HG02981 (cell line): ENCODE measurements at regions not wholly inside any gene's neighbourhood (a gene's known extent, or its start where the extent isn't known, plus 50 kb on each side); places are given as distances from the start of the nearest gene placed in this dataset.
"Not testable (repeated sequence)": the region's sequence is repeated elsewhere in the genome, so short reads cannot be mapped to it uniquely, and the experiment has no call there.

Experiments used
- ATAC-seq: cut with Tn5 transposase; IDR thresholded peaks from one replicate; pipeline ENCODE4 v1.9.1; 2021; ENCODE audit warnings: mild to moderate bottlenecking, moderate library complexity; ENCODE audit not compliant: unreplicated experiment

DNA sequence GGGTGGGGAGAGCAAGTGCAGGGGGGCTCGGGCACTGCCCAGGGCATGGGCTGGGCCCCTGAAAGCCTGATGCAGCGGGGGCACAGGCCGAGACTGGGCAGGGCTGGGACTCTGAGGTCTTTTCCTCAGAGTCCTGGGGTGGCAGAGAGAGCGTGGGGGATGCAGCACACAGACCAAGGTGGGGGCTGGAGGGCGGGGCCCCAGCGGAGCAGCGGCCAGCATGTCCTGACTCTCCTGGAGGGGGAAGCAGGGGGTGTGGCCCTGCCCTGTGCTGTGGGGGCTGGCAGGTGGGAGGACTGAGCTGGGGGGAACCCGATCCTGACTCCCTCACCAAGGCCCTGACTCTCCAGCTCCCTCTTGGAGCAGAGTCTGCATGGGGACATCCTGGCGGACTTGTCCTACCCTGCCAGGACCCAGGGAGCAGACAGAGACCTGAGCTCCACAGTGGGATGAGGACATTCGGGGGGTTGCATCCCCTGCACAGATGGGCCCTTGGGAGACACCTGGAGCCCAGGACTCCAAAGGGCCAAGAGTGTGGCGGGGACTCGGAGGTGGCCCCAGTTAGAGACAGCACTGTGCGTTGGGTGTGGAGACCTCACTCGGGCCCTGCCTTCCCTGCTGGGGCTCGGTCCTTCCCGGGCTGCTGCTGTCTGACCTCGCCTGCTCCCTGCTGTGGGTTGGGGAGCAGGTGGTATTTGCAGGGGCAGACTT is 326.1 kb downstream of the TMEM121 start:
- ATAC-seq: no peak

GRCh38 chr14:105853089-105853906 is 326.9 kb downstream of the TMEM121 start:
- ATAC-seq: no peak

DNA sequence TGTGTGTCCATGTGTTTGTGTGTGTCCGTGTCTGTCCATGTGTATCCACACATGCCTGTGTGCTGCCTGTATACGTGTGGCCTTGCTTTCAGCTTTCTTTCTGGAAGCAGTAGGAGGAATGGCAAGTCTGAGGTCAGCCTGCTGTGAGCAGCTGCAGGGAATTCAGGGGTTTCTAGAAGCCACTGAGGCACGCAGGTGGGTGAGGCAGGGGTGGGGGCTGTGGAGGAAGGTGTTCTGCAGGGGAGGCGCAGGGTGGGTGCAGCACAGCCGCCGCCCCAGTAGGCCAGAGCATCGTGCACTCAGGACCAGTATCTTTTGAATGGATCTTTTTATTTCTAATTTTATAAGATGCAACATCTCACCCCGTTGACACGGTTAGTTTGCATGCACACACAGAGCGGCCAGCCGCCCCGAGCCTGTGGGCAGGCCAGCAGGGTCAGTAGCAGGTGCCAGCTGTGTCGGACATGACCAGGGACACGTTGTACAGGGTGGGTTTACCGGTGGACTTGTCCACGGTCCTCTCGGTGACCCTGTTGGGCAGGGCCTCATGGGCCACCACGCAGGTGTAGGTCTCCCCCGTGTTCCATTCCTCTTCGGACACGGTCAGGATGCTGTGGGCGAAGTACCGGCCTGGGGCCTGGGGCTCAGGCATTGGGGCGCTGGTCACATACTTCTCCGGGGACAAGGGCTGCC is 327.7 kb downstream of the TMEM121 start:
- no peak for ATAC-seq

GRCh38 chr14:105854600-105855245 is 328.3 kb downstream of the TMEM121 start:
- ATAC-seq: no peak

DNA sequence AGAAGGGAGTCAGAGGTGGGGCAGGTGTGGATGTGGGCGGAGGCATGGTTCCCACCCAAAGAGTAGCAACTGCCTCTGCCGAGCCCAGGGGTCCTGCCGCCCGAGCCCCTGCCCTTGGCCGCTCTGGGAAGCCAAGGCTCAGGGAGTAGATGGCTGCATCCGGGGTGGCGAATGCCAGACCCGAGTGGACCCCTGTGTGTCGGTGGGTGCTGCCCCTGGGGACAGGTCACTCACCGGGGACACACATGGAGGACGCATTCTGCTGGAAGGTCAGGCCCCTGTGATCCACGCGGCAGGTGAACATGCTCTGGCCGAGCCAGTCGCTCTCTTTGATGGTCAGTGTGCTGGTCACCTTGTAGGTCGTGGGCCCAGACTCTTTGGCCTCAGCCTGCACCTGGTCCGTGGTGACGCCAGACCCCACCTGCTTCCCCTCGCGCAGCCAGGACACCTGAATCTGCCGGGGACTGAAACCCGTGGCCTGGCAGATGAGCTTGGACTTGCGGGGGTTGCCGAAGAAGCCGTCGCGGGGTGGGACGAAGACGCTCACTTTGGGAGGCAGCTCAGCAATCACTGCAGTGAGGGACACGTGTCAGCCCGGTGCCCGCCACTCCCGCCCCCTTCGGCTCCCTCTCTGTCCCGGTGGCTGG is 329.0 kb downstream of the TMEM121 start:
- ATAC-seq: no peak

DNA sequence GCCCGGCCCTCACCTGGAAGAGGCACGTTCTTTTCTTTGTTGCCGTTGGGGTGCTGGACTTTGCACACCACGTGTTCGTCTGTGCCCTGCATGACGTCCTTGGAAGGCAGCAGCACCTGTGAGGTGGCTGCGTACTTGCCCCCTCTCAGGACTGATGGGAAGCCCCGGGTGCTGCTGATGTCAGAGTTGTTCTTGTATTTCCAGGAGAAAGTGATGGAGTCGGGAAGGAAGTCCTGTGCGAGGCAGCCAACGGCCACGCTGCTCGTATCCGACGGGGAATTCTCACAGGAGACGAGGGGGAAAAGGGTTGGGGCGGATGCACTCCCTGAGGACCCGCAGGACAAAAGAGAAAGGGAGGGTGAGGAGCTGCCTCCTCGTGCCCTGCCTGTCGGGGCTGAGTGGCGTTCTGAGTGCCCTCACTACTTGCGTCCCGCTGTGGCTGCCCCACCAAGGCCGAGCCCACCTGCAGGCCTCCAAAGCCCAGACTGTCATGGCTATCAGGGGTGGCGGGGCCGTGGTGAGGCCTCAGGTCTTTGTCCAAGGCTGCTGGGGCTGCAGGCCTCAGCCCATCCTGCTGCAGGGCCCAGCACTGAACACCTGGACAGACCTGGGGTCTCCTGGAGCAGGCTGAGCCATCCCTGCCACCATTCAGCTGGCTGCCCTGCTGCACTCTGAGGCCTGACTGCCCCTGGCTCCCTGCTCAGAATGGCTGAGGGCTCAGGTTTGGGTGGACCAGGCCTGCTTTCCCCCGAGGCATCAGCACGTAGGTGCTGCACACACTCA is 329.7 kb downstream of the TMEM121 start:
- ATAC-seq: no peak

- ATAC-seq: no peak
These were observed 330.4 kb downstream of the TMEM121 start for GRCh38 chr14:105856676-105857219.

DNA sequence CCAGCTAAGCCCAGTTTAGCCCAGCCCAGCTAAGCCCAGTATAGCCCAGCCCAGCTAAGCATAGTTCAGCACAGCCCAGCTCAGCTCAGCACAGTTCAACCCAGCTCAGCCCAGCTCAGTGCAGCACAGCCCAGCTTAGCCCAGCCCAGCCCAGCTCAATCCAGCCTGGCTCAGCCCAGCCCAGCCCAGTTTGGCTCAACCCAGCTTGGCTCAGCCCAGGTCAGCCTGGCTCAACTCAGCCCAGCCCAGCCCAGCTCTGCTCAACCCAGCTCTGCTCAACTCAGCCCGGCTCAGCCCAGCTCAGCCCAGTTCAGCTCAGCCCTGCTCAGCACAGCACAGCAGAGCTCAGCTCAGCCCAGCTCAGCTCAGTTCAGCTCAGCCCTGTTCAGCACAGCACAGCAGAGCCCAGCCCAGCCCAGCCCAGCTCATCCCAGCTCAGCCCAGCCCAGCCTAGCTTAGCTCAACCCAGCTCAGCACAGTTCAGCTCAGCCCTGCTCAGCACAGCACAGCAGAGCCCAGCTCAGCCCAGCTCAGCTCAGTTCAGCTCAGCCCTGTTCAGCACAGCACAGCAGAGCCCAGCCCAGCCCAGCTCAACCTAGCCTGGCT is 330.9 kb downstream of the TMEM121 start:
- no peak for ATAC-seq

- ATAC-seq: no peak
These were observed 331.7 kb downstream of the TMEM121 start for GRCh38 chr14:105857826-105858675.

DNA sequence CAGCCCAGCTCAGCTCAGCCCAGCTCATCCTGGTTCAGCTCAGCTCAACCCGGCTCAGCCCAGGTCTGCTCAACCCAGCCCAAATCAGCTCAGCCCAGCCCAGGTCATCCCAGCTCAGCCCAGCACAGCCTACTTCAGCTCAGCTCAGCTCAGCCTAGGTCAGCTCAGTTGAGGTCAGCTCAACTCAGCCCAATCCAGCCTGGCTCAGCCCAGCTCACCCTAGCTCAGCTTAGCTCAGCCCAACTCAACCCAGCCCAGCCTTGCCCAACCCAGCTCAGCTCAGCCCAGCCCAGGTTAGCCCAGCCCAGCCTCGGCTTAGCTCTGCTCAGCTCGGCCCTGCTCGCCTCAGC is 332.3 kb downstream of the TMEM121 start:
- no peak for ATAC-seq

- ATAC-seq: not testable (repeated sequence)
These were observed 332.8 kb downstream of the TMEM121 start for GRCh38 chr14:105859073-105859716.

DNA sequence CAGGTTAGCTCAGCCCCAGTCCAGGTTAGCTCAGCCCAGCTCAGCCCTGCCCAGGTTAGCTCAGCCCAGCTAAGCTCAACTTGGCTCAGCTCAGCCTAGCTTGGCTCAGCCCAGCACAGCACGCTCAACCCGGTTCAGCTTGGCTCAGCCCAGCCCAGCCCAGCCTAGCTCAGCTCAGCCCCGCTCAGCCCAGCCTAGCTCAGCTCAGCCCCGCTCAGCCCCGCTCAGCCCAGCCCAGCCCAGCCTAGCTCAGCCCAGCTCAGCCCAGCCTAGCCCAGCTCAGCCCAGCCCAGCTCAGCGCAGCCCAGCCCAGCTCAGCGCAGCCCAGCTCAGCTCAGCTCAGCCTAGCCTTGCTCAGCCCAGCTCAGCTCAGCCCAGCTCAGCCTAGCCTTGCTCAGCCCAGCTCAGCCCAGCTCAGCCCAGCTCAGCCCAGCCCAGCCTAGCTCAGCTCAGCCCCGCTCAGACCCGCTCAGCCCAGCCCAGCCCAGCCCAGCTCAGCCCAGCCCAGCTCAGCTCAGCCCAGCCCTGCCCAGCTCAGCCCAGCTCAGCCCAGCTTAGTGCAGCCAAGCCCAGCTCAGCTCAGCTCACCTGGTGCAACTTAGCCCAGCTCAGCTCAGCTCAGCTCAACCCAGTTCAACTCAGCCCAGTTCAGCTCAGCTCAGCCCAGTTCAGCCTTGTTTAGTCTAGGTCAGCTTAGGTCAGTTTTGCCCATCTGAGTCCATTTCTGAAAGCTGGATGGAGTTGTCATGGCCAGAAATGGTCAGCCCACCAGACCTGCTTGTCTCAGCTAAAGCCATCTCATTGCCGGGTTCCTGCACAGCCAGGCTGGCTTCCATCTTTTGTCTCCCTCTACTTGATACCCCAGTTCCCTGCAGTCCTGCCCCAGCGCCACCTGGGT is 333.6 kb downstream of the TMEM121 start:
- no peak for ATAC-seq

- no peak for ATAC-seq
These were observed 334.5 kb downstream of the TMEM121 start for GRCh38 chr14:105860615-105861580.

- ATAC-seq: peak; percentile 49
These were observed 335.6 kb downstream of the TMEM121 start for GRCh38 chr14:105861985-105862465.

DNA sequence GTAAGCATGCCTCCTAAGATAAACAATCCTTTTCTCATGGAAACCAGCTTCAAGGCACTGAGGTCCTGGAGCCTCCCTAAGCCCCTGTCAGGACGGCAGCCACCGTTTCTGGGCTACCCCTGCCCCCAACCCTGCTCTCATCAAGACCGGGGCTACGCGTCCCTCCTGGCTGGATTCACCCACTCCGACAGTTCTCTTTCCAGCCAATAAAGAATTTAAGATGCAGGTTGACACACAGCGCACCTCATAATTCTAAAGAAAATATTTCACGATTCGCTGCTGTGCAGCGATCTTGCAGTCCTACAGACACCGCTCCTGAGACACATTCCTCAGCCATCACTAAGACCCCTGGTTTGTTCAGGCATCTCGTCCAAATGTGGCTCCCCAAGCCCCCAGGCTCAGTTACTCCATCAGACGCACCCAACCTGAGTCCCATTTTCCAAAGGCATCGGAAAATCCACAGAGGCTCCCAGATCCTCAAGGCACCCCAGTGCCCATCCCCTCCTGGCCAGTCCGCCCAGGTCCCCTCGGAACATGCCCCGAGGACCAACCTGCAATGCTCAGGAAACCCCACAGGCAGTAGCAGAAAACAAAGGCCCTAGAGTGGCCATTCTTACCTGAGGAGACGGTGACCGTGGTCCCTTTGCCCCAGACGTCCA is 336.3 kb downstream of the TMEM121 start:
- no peak for ATAC-seq
